Daoy (cell line): ENCODE measurements at regions not wholly inside any gene's neighbourhood (a gene's known extent, or its start where the extent isn't known, plus 50 kb on each side); places are given as distances from the start of the nearest gene placed in this dataset.
"Not testable (repeated sequence)": the region's sequence is repeated elsewhere in the genome, so short reads cannot be mapped to it uniquely, and the experiment has no call there.

Source experiments
- DNase-seq: peaks from one replicate; pipeline ENCODE4 v3.0.0-alpha.2; 2015; ENCODE audit warnings: low read depth

- no peak for DNase-seq
Observed at GRCh38 chr1:244296447-244296846, 155.3 kb downstream of the ADSS2 start.

GRCh38 chr1:244297087-244297486 is 154.6 kb downstream of the ADSS2 start:
- no peak for DNase-seq

GRCh38 chr1:244297616-244298015 is 154.1 kb downstream of the ADSS2 start:
- no peak for DNase-seq

- not testable (repeated sequence) for DNase-seq
Observed at GRCh38 chr1:244300029-244300375, 151.7 kb downstream of the ADSS2 start.

GRCh38 chr1:244301595-244302130 is 150.0 kb downstream of the ADSS2 start:
- DNase-seq = no peak

- DNase-seq = peak; percentile 42
Observed at GRCh38 chr1:244302876-244303609, 148.7 kb downstream of the ADSS2 start.

GRCh38 chr1:244303610-244303969 is 148.1 kb downstream of the ADSS2 start:
- no peak for DNase-seq

GRCh38 chr1:244304156-244304555 is 147.6 kb downstream of the ADSS2 start:
- DNase-seq = no peak

GRCh38 chr1:244304656-244305055 is 147.1 kb downstream of the ADSS2 start:
- DNase-seq = no peak

GRCh38 chr1:244305776-244306341 is 145.8 kb downstream of the ADSS2 start:
- no peak for DNase-seq

GRCh38 chr1:244306544-244306943 is 145.2 kb downstream of the ADSS2 start:
- no peak for DNase-seq

GRCh38 chr1:244309191-244309590 is 142.5 kb downstream of the ADSS2 start:
- DNase-seq = not testable (repeated sequence)

GRCh38 chr1:244311784-244312532 is 139.8 kb downstream of the ADSS2 start:
- DNase-seq = no peak

- no peak for DNase-seq
Observed at GRCh38 chr1:244313346-244313745, 138.4 kb downstream of the ADSS2 start.

GRCh38 chr1:244314921-244315559 is 136.7 kb downstream of the ADSS2 start:
- DNase-seq = no peak

GRCh38 chr1:244315996-244316395 is 135.7 kb downstream of the ADSS2 start:
- DNase-seq = no peak

- DNase-seq = no peak
Observed at GRCh38 chr1:244316407-244316806, 135.3 kb downstream of the ADSS2 start.

GRCh38 chr1:244316986-244317655 is 134.6 kb downstream of the ADSS2 start:
- DNase-seq = no peak

- no peak for DNase-seq
Observed at GRCh38 chr1:244318078-244318477, 133.6 kb downstream of the ADSS2 start.

GRCh38 chr1:244318512-244318911 is 133.2 kb downstream of the ADSS2 start:
- no peak for DNase-seq

- peak; percentile 78 for DNase-seq
Observed at GRCh38 chr1:244319283-244320132, 132.2 kb downstream of the ADSS2 start.
